ENCODE measurements at regions not wholly inside any gene's neighbourhood (a gene's known extent, or its start where the extent isn't known, plus 50 kb on each side); places are given as distances from the start of the nearest gene placed in this dataset.
"Not testable (repeated sequence)": the region's sequence is repeated elsewhere in the genome, so short reads cannot be mapped to it uniquely, and the experiment has no call there.

DNA sequence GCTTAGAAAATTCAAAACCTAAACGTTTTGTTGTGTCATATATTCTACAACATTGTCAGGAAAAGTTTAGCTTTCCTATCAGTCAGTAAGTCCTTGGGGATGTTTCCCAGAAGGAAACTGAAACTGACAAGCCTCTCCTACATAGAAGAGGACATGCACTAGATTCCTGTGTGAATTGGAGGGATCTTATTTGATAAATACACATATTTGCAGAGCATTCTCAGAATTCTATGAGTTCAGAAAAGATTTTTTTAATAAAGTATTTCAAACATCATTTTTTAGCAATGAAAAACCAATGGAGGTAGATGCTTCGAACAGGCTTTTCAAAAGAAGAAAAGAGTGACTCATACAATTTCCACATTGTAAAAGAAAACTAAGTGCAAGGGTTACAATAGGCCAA is 1706.7 kb downstream of the SUCLG1 start:
- DNase-seq, result no peak

DNA sequence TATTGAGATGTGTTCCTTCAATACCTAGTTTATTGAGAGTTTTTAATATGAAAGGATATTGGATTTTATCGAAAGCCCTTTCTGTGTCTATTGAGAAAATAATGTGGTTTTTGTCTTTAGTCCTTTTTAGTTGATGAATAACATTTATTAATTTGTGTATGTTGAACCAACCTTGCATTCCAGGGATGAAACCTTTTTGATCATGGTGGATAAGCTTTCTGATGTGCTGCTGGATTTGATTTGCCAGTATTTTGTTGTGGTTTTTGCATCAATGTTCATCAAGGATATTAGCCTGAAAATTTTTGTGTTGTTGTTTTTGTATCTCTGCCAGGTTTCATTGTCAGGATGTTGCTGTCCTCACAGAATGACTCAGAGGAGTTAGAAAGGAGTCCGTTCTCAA is 1710.4 kb downstream of the SUCLG1 start:
- no peak for DNase-seq

GRCh38 chr2:82740527-82740926 is 1718.6 kb downstream of the SUCLG1 start:
- no peak for DNase-seq

GRCh38 chr2:82737965-82738364 is 1721.1 kb downstream of the SUCLG1 start:
- DNase-seq, result not testable (repeated sequence)

GRCh38 chr2:82735336-82735735 is 1723.7 kb downstream of the SUCLG1 start:
- no peak for DNase-seq

DNA sequence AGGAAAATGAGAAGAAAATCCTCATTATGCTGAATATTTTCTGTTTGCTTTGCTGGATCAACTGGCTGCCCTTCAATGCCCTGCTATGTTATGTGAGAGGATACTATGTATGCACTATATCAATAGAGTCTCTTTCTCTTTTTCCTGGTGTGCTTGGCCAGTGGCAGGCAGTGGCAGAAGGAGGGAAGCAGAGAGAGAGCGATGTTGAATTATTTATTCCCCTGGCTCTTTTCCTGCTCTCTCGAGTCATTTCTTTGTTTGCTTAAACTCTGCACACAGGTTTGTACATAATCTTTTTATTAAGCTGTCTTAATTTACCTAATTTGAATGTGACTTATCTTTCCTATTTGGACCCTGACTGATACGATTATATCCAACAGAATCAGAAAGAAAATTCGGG is 1727.3 kb downstream of the SUCLG1 start:
- DNase-seq, result no peak

- DNase-seq, result no peak
Measured at GRCh38 chr2:82730811-82731210, 1728.3 kb downstream of the SUCLG1 start.

DNA sequence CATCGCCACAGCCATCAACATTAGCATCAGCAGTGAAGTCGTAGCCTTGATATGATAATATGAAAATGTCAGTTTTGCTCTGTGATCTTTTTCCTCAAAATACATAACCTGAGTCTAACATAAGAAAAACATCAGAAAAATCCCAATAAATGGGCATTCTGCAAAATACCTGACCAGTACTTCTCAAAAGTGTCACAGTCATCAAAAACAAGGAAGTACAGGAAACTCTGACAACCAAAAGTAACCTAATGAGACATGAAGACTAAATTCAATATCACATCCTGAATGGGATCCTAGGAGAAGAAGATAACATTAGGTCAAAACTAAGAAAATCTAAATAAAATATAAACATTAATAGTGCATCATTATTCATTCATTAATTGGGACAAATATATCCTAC is 1731.0 kb downstream of the SUCLG1 start:
- no peak for DNase-seq

DNA sequence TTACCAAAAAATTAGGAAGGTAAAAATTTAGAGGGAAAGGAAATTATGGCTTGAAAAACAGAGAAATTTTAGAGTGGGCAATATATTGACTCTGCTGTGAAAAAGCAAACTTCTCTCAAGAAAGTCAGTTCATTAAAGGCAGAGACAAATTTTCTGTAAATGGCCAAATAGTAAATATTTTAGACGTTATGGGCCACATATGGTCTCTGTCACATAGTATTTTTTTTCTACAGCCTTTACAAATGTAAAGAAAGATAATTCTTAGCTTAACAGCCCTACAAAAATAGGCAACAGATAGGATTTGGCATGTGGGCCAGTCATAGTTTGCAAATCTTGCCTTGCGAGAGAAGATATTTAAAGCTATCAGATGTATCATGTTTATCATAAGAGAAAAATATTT is 1750.4 kb downstream of the SUCLG1 start:
- DNase-seq, result no peak

DNA sequence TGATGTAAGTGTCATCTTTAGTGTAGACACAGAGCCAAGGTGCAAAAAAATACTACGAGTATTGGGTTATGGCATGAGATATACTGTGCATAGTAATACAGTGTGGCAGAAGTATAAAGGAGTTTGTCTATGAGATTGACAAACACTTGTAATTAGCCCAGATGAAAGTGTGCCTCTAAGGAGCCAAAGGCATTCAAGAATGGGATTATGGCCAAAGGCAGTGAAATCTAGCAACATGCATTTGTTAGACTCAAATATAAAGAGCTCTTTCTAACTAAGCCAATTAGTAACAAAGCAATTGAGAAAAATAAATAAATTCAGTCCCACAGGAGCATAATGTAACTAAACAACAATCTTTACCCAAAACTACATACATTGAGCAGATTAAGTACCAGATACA is 1761.8 kb downstream of the SUCLG1 start:
- DNase-seq, result no peak

DNA sequence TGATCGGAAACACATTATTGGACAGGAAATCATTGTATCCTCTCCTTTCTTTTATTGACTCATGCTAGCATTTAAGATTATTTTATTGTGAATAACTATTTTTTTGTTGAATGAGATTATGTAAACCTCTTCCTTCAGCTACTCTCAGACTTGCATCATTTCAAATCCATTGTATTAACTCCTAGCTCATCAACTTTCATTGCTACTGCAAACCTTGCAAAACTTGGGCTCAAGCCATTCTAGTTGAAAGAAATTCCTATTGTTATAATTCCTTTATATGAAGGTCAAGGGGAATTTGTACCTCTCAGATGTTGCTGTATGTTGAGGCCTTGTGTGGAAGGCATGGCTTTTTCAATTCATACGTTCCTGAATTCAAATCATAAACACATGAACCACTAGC is 1764.6 kb downstream of the SUCLG1 start:
- no peak for DNase-seq

- DNase-seq, result no peak
Measured at GRCh38 chr2:82690757-82691411, 1768.2 kb downstream of the SUCLG1 start.

DNA sequence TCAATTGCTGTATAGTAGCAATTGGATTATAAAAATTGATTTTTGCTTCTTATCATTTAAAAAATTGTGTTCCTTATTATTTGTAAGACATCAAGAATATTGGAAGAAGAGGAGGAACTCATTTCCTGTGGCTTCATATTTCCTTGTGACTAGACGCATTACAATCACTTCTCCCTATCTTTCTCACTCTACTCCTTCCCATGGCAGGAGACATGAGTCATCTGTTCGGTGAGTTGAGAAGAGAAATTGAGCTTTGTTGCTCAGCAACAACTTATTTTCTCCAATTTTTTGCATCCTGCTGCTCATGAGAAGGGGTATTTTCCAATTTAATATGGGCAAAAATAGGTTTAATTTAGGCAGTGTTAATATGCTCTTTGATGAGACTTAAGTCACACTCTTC is 1783.9 kb downstream of the SUCLG1 start:
- DNase-seq, result no peak

DNA sequence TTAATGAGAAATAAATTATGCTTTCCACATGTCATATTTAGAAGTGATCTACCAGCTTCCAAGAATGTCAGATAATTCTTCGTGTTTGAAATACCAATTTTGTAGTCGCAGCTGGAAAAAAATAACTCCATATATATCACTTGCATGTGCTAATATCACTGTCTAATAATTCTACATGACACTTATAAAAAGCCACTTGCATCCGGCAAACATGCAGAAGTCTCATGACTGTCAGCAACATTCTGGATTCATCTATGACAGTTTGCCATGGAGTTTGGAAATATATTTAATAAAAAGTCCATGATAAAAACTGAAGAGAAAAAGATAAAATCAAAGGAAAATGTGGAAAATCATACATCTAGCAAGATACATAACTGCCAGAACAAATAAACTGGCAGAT is 1784.4 kb downstream of the SUCLG1 start:
- DNase-seq, result no peak

DNA sequence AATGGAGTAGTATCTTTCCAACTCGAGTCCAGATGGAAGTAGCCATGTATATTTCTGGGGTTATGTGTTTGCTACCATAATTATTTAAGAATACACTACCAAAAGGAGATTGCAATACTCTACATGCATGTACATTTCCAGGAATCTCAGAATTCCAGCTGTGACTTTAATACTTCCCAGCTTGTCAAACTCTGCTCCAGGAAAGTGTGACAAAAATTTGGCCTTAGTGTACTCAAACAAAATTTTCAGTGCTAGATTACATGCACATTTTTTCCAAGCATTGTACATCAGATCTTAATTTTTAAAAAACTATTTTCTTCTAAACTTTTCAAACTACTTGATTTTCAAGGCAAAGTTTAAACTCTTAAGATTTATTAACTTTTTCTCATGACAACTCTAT is 1791.6 kb downstream of the SUCLG1 start:
- DNase-seq, result no peak

GRCh38 chr2:82665691-82666090 is 1793.4 kb downstream of the SUCLG1 start:
- DNase-seq, result no peak

DNA sequence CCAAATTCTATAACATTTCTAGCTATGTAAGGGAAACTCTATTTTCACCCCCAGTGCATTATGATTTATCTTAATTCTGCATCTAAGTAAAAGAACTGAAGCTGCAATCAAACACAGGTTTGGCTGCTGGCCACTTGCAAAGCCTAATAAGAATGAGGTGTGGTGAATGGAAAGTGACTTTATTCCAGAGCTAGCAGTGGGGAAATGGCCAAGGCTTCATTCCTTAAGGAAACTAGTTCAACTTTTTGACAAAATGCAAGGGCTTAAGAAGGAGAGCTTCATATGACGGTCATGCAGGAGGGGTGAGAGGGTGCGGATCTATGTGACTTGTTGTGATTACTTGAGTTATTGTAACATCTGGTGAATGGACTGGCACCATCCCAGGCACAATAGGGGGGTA is 1802.0 kb downstream of the SUCLG1 start:
- no peak for DNase-seq

- no peak for DNase-seq
Measured at GRCh38 chr2:82656420-82656819, 1802.7 kb downstream of the SUCLG1 start.

GRCh38 chr2:82652117-82652516 is 1807.0 kb downstream of the SUCLG1 start:
- no peak for DNase-seq

DNA sequence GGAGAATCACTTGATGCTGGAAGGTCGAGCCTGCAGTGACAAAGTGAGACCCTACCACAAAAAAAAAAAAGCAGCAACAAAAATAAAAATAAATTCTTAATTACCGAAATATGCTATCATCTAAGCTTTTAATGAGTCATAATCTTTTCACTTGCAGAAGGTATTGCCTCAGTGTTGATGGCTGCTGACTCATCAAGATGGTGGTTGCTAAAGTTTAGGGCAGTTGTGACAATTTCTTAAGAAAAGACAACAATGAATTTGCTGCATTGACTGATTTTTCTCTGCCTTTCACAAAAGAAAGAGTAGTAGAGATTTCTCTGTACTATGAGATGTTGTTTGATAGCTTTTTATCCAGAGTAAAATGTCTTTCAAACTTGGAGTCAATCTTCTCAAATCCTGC is 1809.0 kb downstream of the SUCLG1 start:
- DNase-seq, result no peak

DNA sequence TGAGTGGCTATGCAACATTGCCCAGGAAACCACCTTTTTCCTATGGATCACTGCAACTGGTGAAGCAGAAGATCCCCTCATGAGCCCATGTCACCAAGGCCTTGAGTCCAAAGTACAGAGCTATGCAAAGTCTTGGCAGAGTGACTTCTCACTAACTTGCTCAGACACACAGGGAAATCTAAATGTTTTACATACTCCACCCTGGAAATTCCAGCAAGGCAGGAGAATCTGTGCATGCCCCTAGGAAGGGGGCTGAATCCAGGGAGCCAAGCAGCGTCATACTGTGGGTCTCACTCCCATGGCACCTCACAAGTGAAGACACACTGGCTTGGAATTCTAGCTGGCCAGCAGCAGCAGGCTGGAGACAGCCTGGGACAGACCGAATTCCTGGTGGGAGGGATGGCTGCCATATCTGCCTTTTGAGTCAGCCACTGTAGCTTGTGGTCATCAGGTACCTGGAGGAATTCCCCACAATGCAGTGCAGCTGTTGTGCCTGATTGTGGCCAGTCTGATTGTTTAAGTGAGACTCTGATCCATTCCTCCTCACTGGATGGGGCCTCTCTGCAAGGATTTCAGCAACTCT is 1817.4 kb downstream of the SUCLG1 start:
- no peak for DNase-seq

DNA sequence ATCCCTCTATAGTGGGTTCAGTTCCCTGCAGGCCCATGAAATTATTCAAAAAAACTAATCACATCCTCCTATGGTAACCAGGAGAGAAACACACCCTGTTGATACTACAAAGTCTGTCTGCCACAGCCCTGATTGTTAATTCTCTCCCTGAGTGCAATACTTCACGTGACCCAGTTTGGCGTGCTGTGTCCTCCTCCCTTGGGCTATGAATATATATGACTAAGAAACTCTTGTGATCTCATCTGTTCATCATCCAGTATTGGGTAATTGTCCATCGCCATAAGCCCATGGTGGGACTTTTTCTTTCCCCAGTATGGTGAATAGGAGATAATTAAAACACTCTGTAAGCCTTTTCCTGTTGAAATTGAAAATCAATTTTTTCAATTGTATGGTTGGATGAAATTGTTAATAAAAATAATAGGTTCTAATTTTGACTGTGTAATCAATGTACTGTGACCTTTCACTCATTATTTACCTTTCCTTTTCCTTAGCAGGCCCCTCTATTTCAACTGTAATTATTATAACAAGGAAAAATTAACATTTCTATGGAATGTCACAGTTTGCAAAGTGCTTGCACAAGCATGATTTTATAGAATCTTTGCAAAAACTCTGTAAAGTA is 1822.6 kb downstream of the SUCLG1 start:
- DNase-seq, result no peak

- DNase-seq, result no peak
Measured at GRCh38 chr2:82599021-82599420, 1860.1 kb downstream of the SUCLG1 start.

DNA sequence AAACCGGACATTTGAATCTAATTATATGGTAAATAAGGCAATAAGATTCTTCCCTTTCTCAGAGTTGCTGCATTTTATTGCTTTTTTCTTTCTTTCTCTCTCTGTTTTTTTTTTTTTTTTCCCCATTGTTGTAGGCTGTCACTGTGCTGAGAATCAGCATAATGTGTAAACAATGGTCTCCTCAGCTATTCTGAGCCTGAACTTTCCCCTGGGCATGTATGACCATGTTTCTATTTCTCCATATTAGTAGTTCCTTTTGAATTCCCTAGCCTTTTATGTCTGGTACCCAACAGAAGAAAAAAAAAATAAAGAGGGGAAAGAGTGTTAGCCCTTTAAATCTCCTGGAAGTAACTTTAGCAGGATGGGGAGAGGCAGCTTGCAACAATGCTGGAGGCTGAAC is 1862.5 kb downstream of the SUCLG1 start:
- DNase-seq, result no peak

DNA sequence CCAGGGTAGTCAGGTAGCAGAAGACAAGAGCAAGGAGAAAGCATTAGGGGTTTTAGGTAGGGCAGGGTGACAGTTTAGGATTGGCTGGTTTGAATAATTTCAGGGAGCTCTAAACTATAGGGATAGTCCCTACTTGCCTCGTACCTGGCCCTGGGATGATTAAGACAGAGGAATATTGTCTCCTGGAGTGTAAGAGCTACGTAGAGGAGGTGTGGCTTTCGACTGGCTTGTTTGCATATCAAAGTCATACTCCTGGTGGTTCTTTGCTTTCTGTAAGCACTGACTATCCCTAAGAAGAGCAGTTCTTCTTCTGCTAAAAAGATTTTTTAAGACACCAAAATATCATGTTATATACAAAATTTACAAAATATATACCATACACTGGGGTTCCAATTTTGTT is 1867.4 kb downstream of the SUCLG1 start:
- no peak for DNase-seq

Measured in NCI-H1417 (cell line).